ENCODE measurements at regions not wholly inside any gene's neighbourhood (a gene's known extent, or its start where the extent isn't known, plus 50 kb on each side); places are given as distances from the start of the nearest gene placed in this dataset.

- no peak for ATAC-seq
- no peaks in the 10 kb centered on the region for H4K20me1 ChIP-seq (replicated peaks; ENCODE audit: control insufficient read depth, insufficient read depth, low read length)
- CTCF ChIA-PET (ENCODE audit: low intra/inter-chr PET ratio): no interaction called here
- intact Hi-C loops (cut with micrococcal nuclease): no loop called here
- no peak overlapping the region for H3K9ac ChIP-seq (ENCODE audit: insufficient read depth in 1 of 2, low read depth in 2 of 2, low read length in 2 of 2)
- DNase-seq (ENCODE audit: extremely low read depth in 1 of 4, low spot score in 3 of 4): no peak
- no peaks in the 10 kb centered on the region for H3K36me3 ChIP-seq (ENCODE audit: control insufficient read depth, insufficient read depth, low read length)
- no peak overlapping the region for H3K4me3 ChIP-seq
- no peak for FAIRE-seq
- H3K27me3 ChIP-seq (ENCODE audit: control insufficient read depth in 2 of 2, insufficient read depth in 2 of 2, low read length in 2 of 2): no peaks in the 10 kb centered on the region
- no peaks in the 10 kb centered on the region for H3K9me3 ChIP-seq (replicated peaks; ENCODE audit: control insufficient read depth, insufficient read depth, low read depth, low read length)
- TF ChIP-seq DDX20 (tag; IDR thresholded peaks at IDR 0.05; ENCODE audit: low read depth) (no peak), TFAP4 (CRISPR knock-in tag; IDR thresholded peaks at IDR 0.05; ENCODE audit: borderline replicate concordance) (no peak), ZNF639 (CRISPR knock-in tag; conservative IDR thresholded peaks at IDR 0.05 in 1 of 2, IDR thresholded peaks at IDR 0.05 in 1 of 2) (no peak), MBD2 (IDR thresholded peaks at IDR 0.05; ENCODE audit: borderline replicate concordance, low read depth) (no peak), NR2C1 (IDR thresholded peaks at IDR 0.05) (no peak), NR2C1 (tag; IDR thresholded peaks at IDR 0.05) (no peak), PHF20 (IDR thresholded peaks at IDR 0.05; ENCODE audit: partially characterized antibody) (no peak), HNRNPK (IDR thresholded peaks at IDR 0.05; ENCODE audit: low read depth, low read length, poor library complexity, severe bottlenecking) (no peak)
- H3K4me1 ChIP-seq (replicated peaks in 1 of 2; ENCODE audit: control insufficient read depth in 2 of 2, insufficient read depth in 2 of 2, low read length in 2 of 2): no peaks in the 10 kb centered on the region
- no peak overlapping the region for H2AFZ ChIP-seq (ENCODE audit: low read depth, low read length)
- in situ Hi-C loops (cut with MboI): no loop called here
- H3K79me2 ChIP-seq (ENCODE audit: control insufficient read depth, insufficient read depth, low read length): no peaks in the 10 kb centered on the region
- H3K9me1 ChIP-seq (ENCODE audit: control insufficient read depth, insufficient read depth, low read length): no peaks in the 10 kb centered on the region
- 0% methylated on average over 3 of the region's 3 CpGs for WGBS (ENCODE audit: insufficient coverage, low coverage, missing lambda C conversion rate)
- H3K27ac ChIP-seq (ENCODE audit: extremely low read depth, low read depth, low read length): no peak overlapping the region
- no TSS peak for BruUV-seq (replicated peaks)
- no peak overlapping the region for H3K4me2 ChIP-seq (ENCODE audit: insufficient read depth, low read length)
- POLR2A ChIA-PET: no interaction called here
Observed at GRCh38 chr7:53446170-53446569, 410.7 kb downstream of the POM121L12 start.
